NCI-H524 treated with DMSO at 0.1 percent for 48 hours (cell line): ENCODE measurements at regions not wholly inside any gene's neighbourhood (a gene's known extent, or its start where the extent isn't known, plus 50 kb on each side); places are given as distances from the start of the nearest gene placed in this dataset.
"Not testable (repeated sequence)": the region's sequence is repeated elsewhere in the genome, so short reads cannot be mapped to it uniquely, and the experiment has no call there.

Experiments
- DNase-seq: peaks from one replicate; lab custom pipeline; 2025; lab: John Stamatoyannopoulos, UW

GRCh38 chr4:103853627-103854026 lies 133.8 kb upstream of the TACR3 start:
- no peak for DNase-seq

- DNase-seq, result no peak
Observed at GRCh38 chr4:103853146-103853545, 133.4 kb upstream of the TACR3 start.

- no peak for DNase-seq
Observed at GRCh38 chr4:103845075-103845474, 125.3 kb upstream of the TACR3 start.

GRCh38 chr4:103842637-103843239 lies 123.0 kb upstream of the TACR3 start:
- DNase-seq, result no peak

DNA sequence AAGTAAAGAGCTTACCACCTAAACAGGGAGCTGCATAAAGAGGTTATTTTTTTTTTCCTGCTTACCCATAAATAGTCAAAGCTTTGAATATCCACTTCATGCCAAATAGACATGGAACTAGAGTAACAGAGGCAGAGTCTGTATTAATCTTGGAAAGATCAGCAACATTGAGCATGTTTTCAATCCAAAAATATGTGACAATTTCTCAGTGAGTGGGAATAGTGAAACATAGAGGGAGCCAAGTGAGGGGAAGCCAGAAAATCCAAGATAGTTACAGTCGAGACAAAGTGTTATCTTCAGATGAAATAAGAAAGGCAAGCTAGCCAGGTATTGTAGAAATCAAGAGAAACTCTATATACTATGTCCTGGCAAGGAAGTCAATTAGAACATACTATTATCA lies 122.3 kb upstream of the TACR3 start:
- no peak for DNase-seq

- DNase-seq, result not testable (repeated sequence)
Observed at GRCh38 chr4:103810308-103810707, 90.5 kb upstream of the TACR3 start.

DNA sequence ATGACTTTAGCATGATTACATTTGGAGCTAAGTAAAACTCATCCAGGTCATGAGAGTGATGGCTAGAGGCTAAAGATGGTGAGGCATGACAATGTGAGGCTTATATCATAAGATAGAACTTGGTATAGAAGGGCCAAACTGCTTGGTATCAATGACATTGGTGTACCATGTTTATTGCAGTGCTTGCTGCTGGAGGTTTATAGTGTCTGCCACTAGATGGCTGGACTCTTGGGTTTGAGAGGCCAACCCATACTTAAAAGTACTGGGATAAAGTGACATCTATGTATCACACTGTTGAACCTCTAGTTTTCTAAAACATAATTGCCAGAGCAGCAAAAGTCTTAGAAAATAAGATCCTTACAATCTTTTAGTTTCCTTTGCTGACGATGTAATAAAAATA lies 83.0 kb upstream of the TACR3 start:
- DNase-seq, result no peak

- DNase-seq, result no peak
Observed at GRCh38 chr4:103787057-103787456, 67.3 kb upstream of the TACR3 start.

GRCh38 chr4:103786593-103786992 lies 66.8 kb upstream of the TACR3 start:
- no peak for DNase-seq

GRCh38 chr4:103786014-103786413 lies 66.2 kb upstream of the TACR3 start:
- peak; percentile 6 for DNase-seq

DNA sequence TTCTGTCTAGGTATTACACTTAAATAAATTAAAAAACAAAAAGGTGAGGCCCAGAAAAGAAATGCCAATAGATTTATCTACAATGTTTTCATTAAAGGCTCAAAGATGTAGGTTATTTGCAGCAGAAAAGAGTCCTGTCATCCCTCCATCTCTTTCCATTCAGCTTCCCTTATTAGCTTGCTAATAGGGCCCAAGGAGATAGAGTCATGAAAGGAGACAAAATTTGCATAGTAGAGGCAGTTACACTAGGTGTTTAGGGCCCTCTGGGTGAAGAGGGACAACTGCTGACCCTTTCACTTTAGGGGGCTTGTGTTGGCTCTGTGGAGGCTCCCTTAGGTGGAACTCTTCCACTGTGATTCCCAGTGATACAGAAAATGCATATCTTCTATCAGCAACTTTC lies 58.4 kb upstream of the TACR3 start:
- no peak for DNase-seq

- no peak for DNase-seq
Observed at GRCh38 chr4:103774326-103774825, 54.6 kb upstream of the TACR3 start.

DNA sequence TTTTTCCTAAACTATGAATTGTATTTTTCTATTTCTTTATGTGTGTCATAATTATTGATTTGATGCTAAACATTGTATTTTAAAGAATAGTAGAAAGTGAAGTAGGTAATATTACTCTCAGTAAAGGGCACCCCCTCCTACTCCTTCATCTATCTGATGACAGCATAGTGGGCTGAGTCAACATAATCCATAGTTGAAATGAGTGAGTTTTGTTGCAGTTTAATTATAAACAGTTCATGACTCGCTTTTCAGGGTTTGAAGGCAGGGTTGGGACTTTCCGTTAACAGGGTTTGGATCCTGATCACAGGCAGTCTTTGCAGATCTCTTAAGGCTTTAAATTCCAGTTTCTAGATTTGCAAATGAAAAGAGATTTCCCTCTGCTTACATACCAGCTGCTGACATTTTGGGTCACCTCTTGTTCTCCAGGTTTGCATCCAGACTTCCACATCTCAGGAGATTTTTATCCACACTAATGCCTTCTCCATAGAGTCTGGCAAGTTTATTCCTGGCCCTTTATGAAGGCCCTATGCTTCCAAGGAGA lies 54.0 kb upstream of the TACR3 start:
- no peak for DNase-seq
